H1 (cell line): ENCODE measurements at regions not wholly inside any gene's neighbourhood (a gene's known extent, or its start where the extent isn't known, plus 50 kb on each side); places are given as distances from the start of the nearest gene placed in this dataset.

Experiments used
- FOSL1 ChIP-seq: IDR thresholded peaks from 2 replicates; pipeline ENCODE4 v1.6.1; 2011; ENCODE audit warnings: mild to moderate bottlenecking, low read depth, low read length, moderate library complexity; ENCODE audit not compliant: insufficient read depth
- HDAC2 ChIP-seq, 2 experiments: fragments of 300-600 bp in 1 of 2; sonication (generic) in 1 of 2; IDR thresholded peaks; 2 replicates each; pipeline ENCODE4 v1.6.1; 2011 to 2012; ENCODE audit warnings: low read depth in 2 of 2, low read length in 2 of 2, mild to moderate bottlenecking in 2 of 2, moderate library complexity in 2 of 2, borderline replicate concordance in 1 of 2, inconsistent platforms in 1 of 2
- JUND ChIP-seq: IDR thresholded peaks from 2 replicates; pipeline ENCODE4 v1.6.1; 2011; ENCODE audit warnings: mild to moderate bottlenecking, improper control_type of control experiment, low read length
- MAFK ChIP-seq: IDR thresholded peaks from 2 replicates; pipeline ENCODE4 v1.6.1; 2012; ENCODE audit warnings: low read depth, mild to moderate bottlenecking, improper control_type of control experiment, low read length
- NANOG ChIP-seq: IDR thresholded peaks from 2 replicates; pipeline ENCODE4 v1.6.1; 2011; ENCODE audit warnings: low read length, low read depth, mild to moderate bottlenecking, inconsistent platforms; ENCODE audit not compliant: insufficient read depth, poor library complexity, severe bottlenecking
- RFX5 ChIP-seq: IDR thresholded peaks from 2 replicates; pipeline ENCODE4 v1.6.1; 2011; ENCODE audit warnings: low read depth, low read length, improper control_type of control experiment, borderline replicate concordance
- TAF1 ChIP-seq: IDR thresholded peaks from 2 replicates; pipeline ENCODE4 v1.6.1; 2011; ENCODE audit warnings: mild to moderate bottlenecking, low read depth, low read length
- TF ChIP-seq, protein P1 (sequence below): IDR thresholded peaks from 2 replicates; pipeline ENCODE4 v1.6.1; 2012; ENCODE audit warnings: low read length, inconsistent platforms
- TF ChIP-seq, protein P2 (sequence below): fragments of 300-600 bp; sonication (generic); IDR thresholded peaks from 2 replicates; pipeline ENCODE4 v1.7.1; 2012; ENCODE audit warnings: low read length, moderate library complexity, mild to moderate bottlenecking, inconsistent platforms; ENCODE audit not compliant: insufficient replicate concordance

DNA sequence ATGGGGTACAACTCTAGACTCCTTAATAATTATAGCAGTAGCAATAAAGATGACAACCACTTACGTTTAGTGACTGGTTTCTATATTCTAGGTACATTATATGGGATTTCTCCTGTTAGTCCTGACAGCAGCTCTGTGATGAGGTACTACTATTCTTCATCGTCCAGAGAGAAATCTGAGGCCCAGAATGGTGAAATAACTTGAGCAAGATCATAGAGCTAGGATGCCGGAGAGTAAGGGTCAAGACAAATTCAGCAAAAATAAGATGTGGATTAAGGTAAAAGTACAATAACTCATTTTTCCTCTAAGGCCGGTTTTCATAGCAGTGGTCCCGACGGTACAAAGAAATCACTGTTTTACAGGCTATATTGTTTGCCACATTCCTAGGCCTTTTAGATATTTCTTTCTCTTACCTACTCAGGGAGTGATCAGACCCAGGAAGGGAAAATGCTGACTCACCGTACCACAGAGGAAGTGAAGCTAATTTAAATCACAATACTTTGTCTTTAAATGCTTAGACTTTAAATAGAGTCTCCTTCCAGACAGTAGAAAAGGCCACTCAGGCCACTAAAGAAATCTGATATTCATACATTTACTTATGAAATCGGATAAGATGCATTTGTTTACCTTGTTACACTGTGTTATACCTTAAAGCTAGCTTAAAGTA is 2023.0 kb upstream of the AGA start (continued):
- TF ChIP-seq, protein P1, sequence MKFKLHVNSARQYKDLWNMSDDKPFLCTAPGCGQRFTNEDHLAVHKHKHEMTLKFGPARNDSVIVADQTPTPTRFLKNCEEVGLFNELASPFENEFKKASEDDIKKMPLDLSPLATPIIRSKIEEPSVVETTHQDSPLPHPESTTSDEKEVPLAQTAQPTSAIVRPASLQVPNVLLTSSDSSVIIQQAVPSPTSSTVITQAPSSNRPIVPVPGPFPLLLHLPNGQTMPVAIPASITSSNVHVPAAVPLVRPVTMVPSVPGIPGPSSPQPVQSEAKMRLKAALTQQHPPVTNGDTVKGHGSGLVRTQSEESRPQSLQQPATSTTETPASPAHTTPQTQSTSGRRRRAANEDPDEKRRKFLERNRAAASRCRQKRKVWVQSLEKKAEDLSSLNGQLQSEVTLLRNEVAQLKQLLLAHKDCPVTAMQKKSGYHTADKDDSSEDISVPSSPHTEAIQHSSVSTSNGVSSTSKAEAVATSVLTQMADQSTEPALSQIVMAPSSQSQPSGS: no peak
- TF ChIP-seq TAF1 (no peak), MAFK (peak; percentile 97), HDAC2 (IDR thresholded peaks at IDR 0.05; ENCODE audit: borderline replicate concordance in 1 of 2, low read depth in 2 of 2, low read length in 2 of 2) (no peak), FOSL1 (no peak), JUND (peak; percentile 78; the same call in 1 of the 2 replicates), NANOG (no peak), RFX5 (no peak)
- TF ChIP-seq, protein P2, sequence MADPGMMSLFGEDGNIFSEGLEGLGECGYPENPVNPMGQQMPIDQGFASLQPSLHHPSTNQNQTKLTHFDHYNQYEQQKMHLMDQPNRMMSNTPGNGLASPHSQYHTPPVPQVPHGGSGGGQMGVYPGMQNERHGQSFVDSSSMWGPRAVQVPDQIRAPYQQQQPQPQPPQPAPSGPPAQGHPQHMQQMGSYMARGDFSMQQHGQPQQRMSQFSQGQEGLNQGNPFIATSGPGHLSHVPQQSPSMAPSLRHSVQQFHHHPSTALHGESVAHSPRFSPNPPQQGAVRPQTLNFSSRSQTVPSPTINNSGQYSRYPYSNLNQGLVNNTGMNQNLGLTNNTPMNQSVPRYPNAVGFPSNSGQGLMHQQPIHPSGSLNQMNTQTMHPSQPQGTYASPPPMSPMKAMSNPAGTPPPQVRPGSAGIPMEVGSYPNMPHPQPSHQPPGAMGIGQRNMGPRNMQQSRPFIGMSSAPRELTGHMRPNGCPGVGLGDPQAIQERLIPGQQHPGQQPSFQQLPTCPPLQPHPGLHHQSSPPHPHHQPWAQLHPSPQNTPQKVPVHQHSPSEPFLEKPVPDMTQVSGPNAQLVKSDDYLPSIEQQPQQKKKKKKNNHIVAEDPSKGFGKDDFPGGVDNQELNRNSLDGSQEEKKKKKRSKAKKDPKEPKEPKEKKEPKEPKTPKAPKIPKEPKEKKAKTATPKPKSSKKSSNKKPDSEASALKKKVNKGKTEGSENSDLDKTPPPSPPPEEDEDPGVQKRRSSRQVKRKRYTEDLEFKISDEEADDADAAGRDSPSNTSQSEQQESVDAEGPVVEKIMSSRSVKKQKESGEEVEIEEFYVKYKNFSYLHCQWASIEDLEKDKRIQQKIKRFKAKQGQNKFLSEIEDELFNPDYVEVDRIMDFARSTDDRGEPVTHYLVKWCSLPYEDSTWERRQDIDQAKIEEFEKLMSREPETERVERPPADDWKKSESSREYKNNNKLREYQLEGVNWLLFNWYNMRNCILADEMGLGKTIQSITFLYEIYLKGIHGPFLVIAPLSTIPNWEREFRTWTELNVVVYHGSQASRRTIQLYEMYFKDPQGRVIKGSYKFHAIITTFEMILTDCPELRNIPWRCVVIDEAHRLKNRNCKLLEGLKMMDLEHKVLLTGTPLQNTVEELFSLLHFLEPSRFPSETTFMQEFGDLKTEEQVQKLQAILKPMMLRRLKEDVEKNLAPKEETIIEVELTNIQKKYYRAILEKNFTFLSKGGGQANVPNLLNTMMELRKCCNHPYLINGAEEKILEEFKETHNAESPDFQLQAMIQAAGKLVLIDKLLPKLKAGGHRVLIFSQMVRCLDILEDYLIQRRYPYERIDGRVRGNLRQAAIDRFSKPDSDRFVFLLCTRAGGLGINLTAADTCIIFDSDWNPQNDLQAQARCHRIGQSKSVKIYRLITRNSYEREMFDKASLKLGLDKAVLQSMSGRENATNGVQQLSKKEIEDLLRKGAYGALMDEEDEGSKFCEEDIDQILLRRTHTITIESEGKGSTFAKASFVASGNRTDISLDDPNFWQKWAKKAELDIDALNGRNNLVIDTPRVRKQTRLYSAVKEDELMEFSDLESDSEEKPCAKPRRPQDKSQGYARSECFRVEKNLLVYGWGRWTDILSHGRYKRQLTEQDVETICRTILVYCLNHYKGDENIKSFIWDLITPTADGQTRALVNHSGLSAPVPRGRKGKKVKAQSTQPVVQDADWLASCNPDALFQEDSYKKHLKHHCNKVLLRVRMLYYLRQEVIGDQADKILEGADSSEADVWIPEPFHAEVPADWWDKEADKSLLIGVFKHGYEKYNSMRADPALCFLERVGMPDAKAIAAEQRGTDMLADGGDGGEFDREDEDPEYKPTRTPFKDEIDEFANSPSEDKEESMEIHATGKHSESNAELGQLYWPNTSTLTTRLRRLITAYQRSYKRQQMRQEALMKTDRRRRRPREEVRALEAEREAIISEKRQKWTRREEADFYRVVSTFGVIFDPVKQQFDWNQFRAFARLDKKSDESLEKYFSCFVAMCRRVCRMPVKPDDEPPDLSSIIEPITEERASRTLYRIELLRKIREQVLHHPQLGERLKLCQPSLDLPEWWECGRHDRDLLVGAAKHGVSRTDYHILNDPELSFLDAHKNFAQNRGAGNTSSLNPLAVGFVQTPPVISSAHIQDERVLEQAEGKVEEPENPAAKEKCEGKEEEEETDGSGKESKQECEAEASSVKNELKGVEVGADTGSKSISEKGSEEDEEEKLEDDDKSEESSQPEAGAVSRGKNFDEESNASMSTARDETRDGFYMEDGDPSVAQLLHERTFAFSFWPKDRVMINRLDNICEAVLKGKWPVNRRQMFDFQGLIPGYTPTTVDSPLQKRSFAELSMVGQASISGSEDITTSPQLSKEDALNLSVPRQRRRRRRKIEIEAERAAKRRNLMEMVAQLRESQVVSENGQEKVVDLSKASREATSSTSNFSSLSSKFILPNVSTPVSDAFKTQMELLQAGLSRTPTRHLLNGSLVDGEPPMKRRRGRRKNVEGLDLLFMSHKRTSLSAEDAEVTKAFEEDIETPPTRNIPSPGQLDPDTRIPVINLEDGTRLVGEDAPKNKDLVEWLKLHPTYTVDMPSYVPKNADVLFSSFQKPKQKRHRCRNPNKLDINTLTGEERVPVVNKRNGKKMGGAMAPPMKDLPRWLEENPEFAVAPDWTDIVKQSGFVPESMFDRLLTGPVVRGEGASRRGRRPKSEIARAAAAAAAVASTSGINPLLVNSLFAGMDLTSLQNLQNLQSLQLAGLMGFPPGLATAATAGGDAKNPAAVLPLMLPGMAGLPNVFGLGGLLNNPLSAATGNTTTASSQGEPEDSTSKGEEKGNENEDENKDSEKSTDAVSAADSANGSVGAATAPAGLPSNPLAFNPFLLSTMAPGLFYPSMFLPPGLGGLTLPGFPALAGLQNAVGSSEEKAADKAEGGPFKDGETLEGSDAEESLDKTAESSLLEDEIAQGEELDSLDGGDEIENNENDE: peak; percentile 59
